ENCODE measurements at regions not wholly inside any gene's neighbourhood (a gene's known extent, or its start where the extent isn't known, plus 50 kb on each side); places are given as distances from the start of the nearest gene placed in this dataset.

DNA sequence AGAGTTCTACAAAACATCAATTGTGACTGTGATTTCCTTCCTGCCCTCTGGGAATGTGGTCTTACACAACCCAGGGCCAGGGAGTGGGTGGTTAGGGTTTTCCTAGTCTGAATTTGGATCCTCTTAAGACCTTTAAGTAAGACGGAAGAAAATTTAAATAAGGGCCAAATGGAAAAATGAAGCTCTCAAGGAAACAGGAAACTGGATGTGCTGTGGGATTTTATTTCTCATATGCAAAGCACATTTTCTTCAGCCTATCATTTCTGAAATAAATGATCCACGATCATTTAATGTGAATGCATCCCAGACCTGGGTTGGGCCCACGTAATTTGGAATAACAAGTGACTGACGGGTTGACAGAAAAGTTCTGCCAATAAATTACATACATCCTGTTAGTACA lies 243.6 kb downstream of the CLIC5 start:
- Histone ChIP-seq H3K4me2 (ENCODE audit: low read depth, low read length) (no peak overlapping the region), H3K9me1 (ENCODE audit: insufficient read depth, low read length) (no peaks in the 10 kb centered on the region), H4K91ac (ENCODE audit: insufficient read depth, low read depth, low read length) (no peak overlapping the region), H3K27ac (ENCODE audit: insufficient read depth, low read length) (no peak overlapping the region), H3K27me3 (ENCODE audit: control insufficient read depth, insufficient read depth, low read length) (peaks cover 10% of the 10 kb centered on the region), H3K18ac (ENCODE audit: low read depth, low read length) (no peak overlapping the region), H4K5ac (ENCODE audit: low read depth, low read length) (no peak overlapping the region), H2BK5ac (ENCODE audit: low read depth, low read length, poor library complexity, severe bottlenecking) (no peak overlapping the region), H2AK5ac (ENCODE audit: low read depth, low read length) (no peak overlapping the region), H3K4me1 (ENCODE audit: control insufficient read depth, insufficient read depth, low read length) (no peaks in the 10 kb centered on the region), H2AFZ (replicated peaks; ENCODE audit: low read length, poor library complexity) (no peak overlapping the region), H3K56ac (ENCODE audit: extremely low read depth, insufficient read depth, low read length) (no peak overlapping the region), H3K4me3 (ENCODE audit: insufficient read depth, low read depth, low read length) (no peak overlapping the region), H2BK15ac (ENCODE audit: low read depth, low read length) (no peak overlapping the region), H3K9me3 (ENCODE audit: control insufficient read depth, insufficient read depth, low read length) (no peaks in the 10 kb centered on the region), H3K79me1 (ENCODE audit: low read depth in 1 of 2, low read length in 2 of 2) (no peaks in the 10 kb centered on the region), H3K14ac (replicated peaks; ENCODE audit: low read depth, low read length) (no peak overlapping the region), H2AK9ac (replicated peaks; ENCODE audit: low read depth, low read length, poor library complexity) (no peak overlapping the region), H2BK120ac (ENCODE audit: low read depth, low read length) (no peak overlapping the region), H4K20me1 (ENCODE audit: insufficient read depth, low read length) (no peaks in the 10 kb centered on the region), H2BK20ac (ENCODE audit: low read depth, low read length) (no peak overlapping the region), H3K36me3 (ENCODE audit: control insufficient read depth, insufficient read depth, low read length) (no peaks in the 10 kb centered on the region), H4K8ac (ENCODE audit: low read depth in 2 of 2, low read length in 2 of 2) (no peak overlapping the region), H3K23ac (ENCODE audit: low read depth, low read length) (no peak overlapping the region), H3K9ac (ENCODE audit: low read depth, low read length) (no peak overlapping the region), H3K4ac (ENCODE audit: low read depth, low read length) (no peak overlapping the region)
- in situ Hi-C loops (cut with MboI; ENCODE audit: low sequenced_read_pairs) = no loop called here
- intact Hi-C loops (cut with micrococcal nuclease) = no loop called here
- WGBS, 2 experiments (ENCODE audit: extremely low coverage in 2 of 2, insufficient read length in 1 of 2) = no CpG with 5 or more reads among the region's 4 CpGs
- TF ChIP-seq CEBPB (IDR thresholded peaks at IDR 0.05; ENCODE audit: low read depth, low read length) (no peak), POLR2A (IDR thresholded peaks at IDR 0.05; ENCODE audit: low read depth, low read length) (no peak), RFX5 (IDR thresholded peaks at IDR 0.05; ENCODE audit: low read depth, low read length) (no peak), SMC3 (IDR thresholded peaks at IDR 0.05; ENCODE audit: low read depth, low read length) (no peak), MAFK (IDR thresholded peaks at IDR 0.05; ENCODE audit: low read depth, low read length) (no peak), NFE2L2 (IDR thresholded peaks at IDR 0.05; ENCODE audit: low read depth, low read length) (no peak), MAZ (IDR thresholded peaks at IDR 0.05; ENCODE audit: borderline replicate concordance, low read depth, low read length) (no peak), FOS (IDR thresholded peaks at IDR 0.05; ENCODE audit: low read depth, low read length) (no peak)
- TF ChIP-seq, protein P1, sequence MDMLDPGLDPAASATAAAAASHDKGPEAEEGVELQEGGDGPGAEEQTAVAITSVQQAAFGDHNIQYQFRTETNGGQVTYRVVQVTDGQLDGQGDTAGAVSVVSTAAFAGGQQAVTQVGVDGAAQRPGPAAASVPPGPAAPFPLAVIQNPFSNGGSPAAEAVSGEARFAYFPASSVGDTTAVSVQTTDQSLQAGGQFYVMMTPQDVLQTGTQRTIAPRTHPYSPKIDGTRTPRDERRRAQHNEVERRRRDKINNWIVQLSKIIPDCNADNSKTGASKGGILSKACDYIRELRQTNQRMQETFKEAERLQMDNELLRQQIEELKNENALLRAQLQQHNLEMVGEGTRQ (IDR thresholded peaks at IDR 0.05; ENCODE audit: low read depth, low read length) = no peak
- TF ChIP-seq, protein P2, sequence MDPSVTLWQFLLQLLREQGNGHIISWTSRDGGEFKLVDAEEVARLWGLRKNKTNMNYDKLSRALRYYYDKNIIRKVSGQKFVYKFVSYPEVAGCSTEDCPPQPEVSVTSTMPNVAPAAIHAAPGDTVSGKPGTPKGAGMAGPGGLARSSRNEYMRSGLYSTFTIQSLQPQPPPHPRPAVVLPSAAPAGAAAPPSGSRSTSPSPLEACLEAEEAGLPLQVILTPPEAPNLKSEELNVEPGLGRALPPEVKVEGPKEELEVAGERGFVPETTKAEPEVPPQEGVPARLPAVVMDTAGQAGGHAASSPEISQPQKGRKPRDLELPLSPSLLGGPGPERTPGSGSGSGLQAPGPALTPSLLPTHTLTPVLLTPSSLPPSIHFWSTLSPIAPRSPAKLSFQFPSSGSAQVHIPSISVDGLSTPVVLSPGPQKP (IDR thresholded peaks at IDR 0.05; ENCODE audit: borderline replicate concordance, low read depth, low read length) = no peak
- TF ChIP-seq, protein P3, sequence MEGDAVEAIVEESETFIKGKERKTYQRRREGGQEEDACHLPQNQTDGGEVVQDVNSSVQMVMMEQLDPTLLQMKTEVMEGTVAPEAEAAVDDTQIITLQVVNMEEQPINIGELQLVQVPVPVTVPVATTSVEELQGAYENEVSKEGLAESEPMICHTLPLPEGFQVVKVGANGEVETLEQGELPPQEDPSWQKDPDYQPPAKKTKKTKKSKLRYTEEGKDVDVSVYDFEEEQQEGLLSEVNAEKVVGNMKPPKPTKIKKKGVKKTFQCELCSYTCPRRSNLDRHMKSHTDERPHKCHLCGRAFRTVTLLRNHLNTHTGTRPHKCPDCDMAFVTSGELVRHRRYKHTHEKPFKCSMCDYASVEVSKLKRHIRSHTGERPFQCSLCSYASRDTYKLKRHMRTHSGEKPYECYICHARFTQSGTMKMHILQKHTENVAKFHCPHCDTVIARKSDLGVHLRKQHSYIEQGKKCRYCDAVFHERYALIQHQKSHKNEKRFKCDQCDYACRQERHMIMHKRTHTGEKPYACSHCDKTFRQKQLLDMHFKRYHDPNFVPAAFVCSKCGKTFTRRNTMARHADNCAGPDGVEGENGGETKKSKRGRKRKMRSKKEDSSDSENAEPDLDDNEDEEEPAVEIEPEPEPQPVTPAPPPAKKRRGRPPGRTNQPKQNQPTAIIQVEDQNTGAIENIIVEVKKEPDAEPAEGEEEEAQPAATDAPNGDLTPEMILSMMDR (conservative IDR thresholded peaks at IDR 0.05; ENCODE audit: low read depth, low read length) = no peak
- ATAC-seq (ENCODE audit: low read depth) (no peak), DNase-seq (no peak)
- POLR2A ChIA-PET (ENCODE audit: unreplicated experiment) = no interaction called here
- dilution Hi-C loops (cut with HindIII; ENCODE audit: low sequenced_read_pairs, unreplicated experiment) = no loop called here
- BruUV-seq (replicated peaks) = no TSS peak
- CTCF ChIA-PET = no interaction called here
